ACC112 (cell line): ENCODE measurements at regions not wholly inside any gene's neighbourhood (a gene's known extent, or its start where the extent isn't known, plus 50 kb on each side); places are given as distances from the start of the nearest gene placed in this dataset.

ENCODE experiments used
- H2AFZ ChIP-seq: fragments of 200-600 bp; sonication (generic); one replicate; pipeline ENCODE4 v1.6.0; 2017; ENCODE audit warnings: antibody characterized with exemption, low read length; ENCODE audit not compliant: unreplicated experiment
- H3K27ac ChIP-seq: fragments of 200-600 bp; sonication (generic); 2 replicates; pipeline ENCODE4 v1.5.1; 2014; ENCODE audit warnings: low read depth, mild to moderate bottlenecking, antibody characterized with exemption, low read length, moderate library complexity
- H3K27me3 ChIP-seq: fragments of 200-600 bp; sonication (generic); 2 replicates; pipeline ENCODE4 v1.6.1; 2014; ENCODE audit warnings: mild to moderate bottlenecking, antibody characterized with exemption, low read length, moderate library complexity, mixed read lengths; ENCODE audit not compliant: insufficient read depth
- H3K36me3 ChIP-seq: fragments of 200-600 bp; sonication (generic); 2 replicates; pipeline ENCODE4 v1.6.1; 2016; ENCODE audit warnings: mild to moderate bottlenecking, antibody characterized with exemption, low read length, moderate library complexity, mixed read lengths; ENCODE audit not compliant: insufficient read depth
- H3K4me1 ChIP-seq: fragments of 200-600 bp; sonication (generic); one replicate; pipeline ENCODE4 v1.6.1; 2016; ENCODE audit warnings: low read length, mixed read lengths; ENCODE audit not compliant: insufficient read depth, unreplicated experiment, control insufficient read depth
- H3K4me3 ChIP-seq: fragments of 200-600 bp; sonication (generic); 2 replicates; pipeline ENCODE4 v1.5.1; 2014; ENCODE audit warnings: mild to moderate bottlenecking, low read depth, low read length
- H3K79me2 ChIP-seq: fragments of 200-600 bp; sonication (generic); one replicate; pipeline ENCODE4 v1.6.0; 2016; ENCODE audit warnings: low read length; ENCODE audit not compliant: control insufficient read depth, unreplicated experiment, insufficient read depth

DNA sequence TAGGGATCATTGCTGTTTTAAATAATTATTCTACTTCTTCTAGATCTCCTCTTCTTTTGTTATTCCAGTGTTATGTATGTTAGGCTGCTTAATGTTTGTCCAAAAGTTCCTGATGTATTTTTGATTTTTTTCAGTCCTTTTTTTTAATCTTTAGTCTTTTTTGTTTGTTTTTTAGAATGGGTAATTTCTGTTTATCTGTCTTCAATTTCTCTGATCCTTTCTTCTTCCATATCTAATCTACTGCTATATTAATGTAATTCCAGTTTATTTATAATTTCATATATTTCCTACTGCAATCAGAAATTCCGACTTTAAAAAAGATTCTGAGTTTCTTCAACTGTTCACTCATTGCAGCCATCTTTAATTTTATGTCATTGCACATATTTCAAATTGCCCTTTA is 452.8 kb upstream of the POT1 start:
- H2AFZ ChIP-seq: no peak overlapping the region
- no peak overlapping the region for H3K4me3 ChIP-seq
- H3K27ac ChIP-seq: no peak overlapping the region
- no peaks in the 10 kb centered on the region for H3K27me3 ChIP-seq
- H3K79me2 ChIP-seq: no peaks in the 10 kb centered on the region
- no peaks in the 10 kb centered on the region for H3K36me3 ChIP-seq
- no peaks in the 10 kb centered on the region for H3K4me1 ChIP-seq

DNA sequence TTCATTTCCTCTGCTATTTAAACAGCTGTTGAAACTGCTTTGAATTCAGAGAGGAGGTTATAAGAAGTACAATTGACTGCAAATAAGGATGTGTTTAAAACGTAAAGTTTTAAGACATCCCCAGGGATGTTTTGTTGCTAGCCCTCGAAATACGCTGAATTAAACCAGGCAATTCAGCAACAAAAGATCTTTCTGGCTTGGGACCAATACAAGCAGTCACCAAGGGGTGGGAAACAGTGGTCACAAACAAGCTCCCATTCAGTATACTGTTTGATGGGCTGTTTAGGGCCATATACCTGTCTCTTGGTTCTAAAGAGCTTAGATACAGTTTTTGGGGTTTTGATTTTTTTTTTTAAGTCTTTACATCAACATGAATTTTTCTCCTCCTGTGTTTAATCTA is 446.3 kb upstream of the POT1 start:
- no peaks in the 10 kb centered on the region for H3K27me3 ChIP-seq
- no peak overlapping the region for H3K27ac ChIP-seq
- no peak overlapping the region for H2AFZ ChIP-seq
- H3K4me1 ChIP-seq: no peaks in the 10 kb centered on the region
- H3K4me3 ChIP-seq: no peak overlapping the region
- no peaks in the 10 kb centered on the region for H3K36me3 ChIP-seq
- no peaks in the 10 kb centered on the region for H3K79me2 ChIP-seq

DNA sequence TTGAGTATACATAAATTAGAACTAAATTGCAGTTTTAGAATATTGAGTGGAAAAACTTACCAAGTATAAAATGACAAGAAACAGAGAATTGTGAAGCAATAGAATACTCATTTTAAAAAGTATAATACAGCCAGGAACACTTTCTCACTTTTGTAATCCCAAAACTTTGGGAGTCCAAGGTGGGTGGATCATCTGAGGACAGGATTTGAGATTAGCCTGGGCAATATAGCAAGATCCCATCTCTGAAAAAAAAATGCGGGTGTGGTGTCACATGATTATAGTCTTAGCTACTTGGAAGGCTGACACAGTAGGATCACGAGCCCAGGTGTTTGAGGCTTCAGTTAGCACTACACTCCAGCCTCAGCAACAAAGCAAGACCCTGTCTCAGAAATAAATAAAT is 440.9 kb upstream of the POT1 start:
- Histone ChIP-seq H3K27me3 (no peaks in the 10 kb centered on the region), H3K79me2 (no peaks in the 10 kb centered on the region), H3K4me1 (no peaks in the 10 kb centered on the region), H3K27ac (no peak overlapping the region), H3K4me3 (no peak overlapping the region), H2AFZ (no peak overlapping the region), H3K36me3 (no peaks in the 10 kb centered on the region)

DNA sequence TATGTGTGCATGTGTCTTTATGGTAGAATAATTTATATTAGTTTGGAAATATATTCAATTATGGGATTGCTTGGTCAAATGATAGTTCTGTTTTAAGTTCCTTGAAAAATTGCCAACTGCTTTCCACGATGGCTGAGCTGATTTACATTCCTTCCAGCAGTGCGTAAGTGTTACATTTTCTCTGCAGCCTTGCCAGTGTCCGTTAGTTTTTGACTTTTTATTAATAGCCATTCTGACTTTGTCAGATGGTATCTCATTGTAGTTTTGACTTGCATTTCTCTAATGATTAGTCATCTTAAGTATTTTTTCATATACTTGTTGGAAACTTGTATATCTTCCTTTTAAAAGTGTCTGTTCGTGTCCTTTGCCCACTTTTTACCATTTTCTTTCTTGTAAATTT is 434.2 kb upstream of the POT1 start:
- no peaks in the 10 kb centered on the region for H3K79me2 ChIP-seq

DNA sequence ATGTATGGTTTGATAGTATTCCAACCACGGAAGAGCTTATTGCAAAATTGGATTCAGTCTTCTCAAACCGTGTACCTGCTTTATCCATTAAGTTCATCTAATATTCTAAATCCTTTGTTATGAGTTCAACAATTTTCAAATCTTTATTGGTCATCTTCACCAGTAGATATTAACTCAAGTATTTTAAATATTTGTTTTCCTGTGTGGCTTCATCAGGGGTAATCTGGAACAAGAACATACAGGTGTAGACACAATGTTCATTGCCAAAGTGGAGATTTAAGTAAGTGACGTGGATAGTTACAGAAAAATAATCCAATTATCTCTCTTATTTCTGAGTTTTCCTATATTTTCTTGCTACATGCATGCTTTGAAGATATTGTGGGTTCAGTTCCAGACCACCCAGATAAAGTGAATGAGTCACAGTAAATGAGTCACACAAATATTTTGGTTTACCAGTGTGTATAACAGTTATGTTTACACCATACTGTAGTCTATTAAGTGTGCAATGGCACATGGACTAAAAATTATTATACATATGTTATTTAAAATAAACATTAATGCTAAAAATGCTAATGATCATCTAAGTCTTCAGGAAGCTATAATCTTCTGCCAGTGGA is 429.0 kb upstream of the POT1 start:
- no peak overlapping the region for H3K4me3 ChIP-seq
- H3K27me3 ChIP-seq: no peaks in the 10 kb centered on the region
- H2AFZ ChIP-seq: no peak overlapping the region
- no peaks in the 10 kb centered on the region for H3K79me2 ChIP-seq
- no peaks in the 10 kb centered on the region for H3K4me1 ChIP-seq
- H3K27ac ChIP-seq: no peak overlapping the region
- no peaks in the 10 kb centered on the region for H3K36me3 ChIP-seq

More for the DNA sequence above, 434.2 kb upstream of the POT1 start:
- no peaks in the 10 kb centered on the region for H3K36me3 ChIP-seq
- no peaks in the 10 kb centered on the region for H3K4me1 ChIP-seq
- H3K4me3 ChIP-seq: no peak overlapping the region
- no peak overlapping the region for H2AFZ ChIP-seq
- H3K27ac ChIP-seq: no peak overlapping the region
- no peaks in the 10 kb centered on the region for H3K27me3 ChIP-seq

DNA sequence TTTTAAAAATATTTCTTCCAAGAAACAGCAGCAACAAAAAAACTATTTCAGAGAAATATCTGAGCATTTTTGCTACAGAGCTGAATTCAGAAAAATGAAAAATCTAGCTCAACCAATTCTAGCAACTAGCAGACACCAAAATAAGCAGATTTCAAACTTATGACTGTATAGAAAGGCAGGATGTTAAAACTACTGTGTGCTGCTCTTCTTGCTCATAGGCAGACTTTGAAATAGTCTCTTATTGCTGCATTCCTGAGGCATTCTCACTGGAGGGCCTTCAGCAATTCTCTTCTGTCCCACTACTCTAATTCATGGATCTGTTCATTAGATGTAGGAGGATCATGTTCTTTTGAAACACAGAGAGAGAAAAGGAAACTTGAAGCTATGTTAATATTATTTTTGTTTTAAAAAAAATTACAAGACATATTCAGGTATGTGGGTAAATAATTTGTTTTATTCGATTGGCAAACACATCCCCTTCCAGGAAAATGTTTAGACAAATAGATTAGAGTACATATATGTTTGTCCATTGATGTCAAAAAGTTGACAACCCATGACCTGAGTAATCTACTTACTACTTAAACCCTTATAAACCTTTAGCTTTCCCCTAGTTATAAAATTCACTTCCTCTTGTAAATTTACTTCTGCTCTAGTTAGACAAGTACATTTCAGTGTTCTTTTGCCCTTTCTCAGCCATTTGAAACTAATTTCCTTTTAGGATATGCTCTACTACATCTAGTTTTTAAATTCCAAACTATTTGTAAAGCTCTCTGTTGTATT is 428.2 kb upstream of the POT1 start:
- H3K27ac ChIP-seq: no peak overlapping the region

DNA sequence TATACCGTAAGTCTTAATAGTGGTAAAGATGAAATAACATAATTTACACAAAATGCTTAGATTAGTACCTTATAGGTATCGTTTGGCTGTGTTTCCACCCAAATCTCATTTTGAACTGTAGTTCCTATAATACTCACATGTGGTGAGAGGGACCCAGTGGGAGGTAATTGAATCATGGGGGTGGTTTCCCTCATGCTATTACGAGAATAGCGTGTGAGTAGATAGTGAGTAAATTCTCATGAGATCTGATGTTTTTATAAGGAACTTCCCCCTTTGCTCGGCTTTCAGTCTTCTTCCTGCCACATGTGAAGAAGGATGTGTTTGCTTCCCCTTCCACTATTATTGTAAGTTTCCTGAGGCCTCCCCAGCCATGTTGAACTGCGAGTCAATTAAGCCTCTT is 426.3 kb upstream of the POT1 start:
- Histone ChIP-seq H3K36me3 (no peaks in the 10 kb centered on the region), H2AFZ (no peak overlapping the region), H3K4me1 (no peaks in the 10 kb centered on the region), H3K4me3 (no peak overlapping the region), H3K27ac (peak overlapping the region; percentile 15; the same call in 1 of the 2 replicates), H3K79me2 (no peaks in the 10 kb centered on the region), H3K27me3 (no peaks in the 10 kb centered on the region)

More for the DNA sequence above, 428.2 kb upstream of the POT1 start:
- H3K36me3 ChIP-seq: no peaks in the 10 kb centered on the region
- no peaks in the 10 kb centered on the region for H3K79me2 ChIP-seq
- H3K27me3 ChIP-seq: no peaks in the 10 kb centered on the region
- no peaks in the 10 kb centered on the region for H3K4me1 ChIP-seq
- H3K4me3 ChIP-seq: no peak overlapping the region
- H2AFZ ChIP-seq: no peak overlapping the region

DNA sequence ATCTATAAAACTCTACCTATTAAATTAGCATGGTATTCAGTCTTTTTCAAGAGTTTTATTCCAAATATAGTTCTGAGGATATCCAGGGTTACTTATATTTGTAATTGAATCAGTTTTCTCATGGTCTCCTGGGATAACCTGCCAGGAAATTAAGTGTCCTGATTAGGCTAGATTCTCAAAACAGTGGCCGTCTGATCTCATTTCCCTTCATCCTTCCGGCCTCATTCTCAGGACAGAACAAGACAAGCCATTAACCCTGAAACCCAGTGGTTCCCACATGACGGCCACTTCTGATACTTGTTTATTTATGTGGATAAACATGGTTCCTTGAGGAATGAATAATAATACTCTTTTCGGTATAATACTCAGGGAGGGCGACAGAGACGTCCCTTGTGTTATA is 417.6 kb upstream of the POT1 start:
- H3K4me1 ChIP-seq: no peaks in the 10 kb centered on the region
- H3K36me3 ChIP-seq: no peaks in the 10 kb centered on the region
- H2AFZ ChIP-seq: no peak overlapping the region
- no peak overlapping the region for H3K27ac ChIP-seq
- no peak overlapping the region for H3K4me3 ChIP-seq
- H3K27me3 ChIP-seq: no peaks in the 10 kb centered on the region
- no peaks in the 10 kb centered on the region for H3K79me2 ChIP-seq

DNA sequence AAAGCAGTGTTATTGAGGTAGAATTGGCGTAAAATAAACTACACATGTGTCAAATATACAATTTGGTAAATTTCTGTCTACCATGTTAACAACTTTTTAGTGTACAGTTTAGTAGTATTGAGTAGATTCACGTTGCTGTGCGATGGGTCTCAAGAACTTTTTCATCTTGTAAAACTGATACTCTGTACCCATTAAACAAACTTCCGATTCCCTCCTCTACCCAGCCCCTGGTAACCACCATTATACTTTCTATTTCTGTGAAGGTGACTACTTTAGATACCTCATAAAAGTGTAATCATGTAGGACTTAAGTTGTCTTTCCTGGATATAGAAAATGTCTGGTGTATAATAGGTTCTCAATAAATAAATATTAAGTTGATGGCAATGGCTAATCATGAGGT is 408.5 kb upstream of the POT1 start:
- Histone ChIP-seq H3K4me1 (no peaks in the 10 kb centered on the region), H3K79me2 (no peaks in the 10 kb centered on the region), H3K27ac (no peak overlapping the region), H3K27me3 (no peaks in the 10 kb centered on the region), H2AFZ (no peak overlapping the region), H3K4me3 (no peak overlapping the region), H3K36me3 (no peaks in the 10 kb centered on the region)

DNA sequence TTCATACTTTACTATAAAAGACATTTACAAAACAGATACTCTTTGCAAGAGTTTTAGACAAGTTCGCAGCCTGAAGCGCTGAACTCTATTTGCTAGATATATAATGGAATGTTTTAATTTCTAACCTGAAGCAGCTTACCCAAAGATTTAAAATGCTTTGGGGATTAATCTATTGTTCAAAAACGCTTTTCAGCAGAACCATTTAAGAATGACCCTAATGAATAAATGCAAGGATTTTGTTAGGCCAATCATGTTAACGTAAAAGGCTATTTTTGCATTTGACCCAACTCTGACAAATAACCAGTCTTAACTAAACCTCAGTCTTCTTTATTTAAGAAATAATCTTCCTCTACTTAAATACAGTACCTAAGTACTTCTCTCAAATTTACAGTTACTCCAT is 406.7 kb upstream of the POT1 start:
- Histone ChIP-seq H3K4me3 (no peak overlapping the region), H3K27me3 (no peaks in the 10 kb centered on the region), H3K79me2 (no peaks in the 10 kb centered on the region), H3K36me3 (no peaks in the 10 kb centered on the region), H3K27ac (no peak overlapping the region), H3K4me1 (no peaks in the 10 kb centered on the region), H2AFZ (no peak overlapping the region)

DNA sequence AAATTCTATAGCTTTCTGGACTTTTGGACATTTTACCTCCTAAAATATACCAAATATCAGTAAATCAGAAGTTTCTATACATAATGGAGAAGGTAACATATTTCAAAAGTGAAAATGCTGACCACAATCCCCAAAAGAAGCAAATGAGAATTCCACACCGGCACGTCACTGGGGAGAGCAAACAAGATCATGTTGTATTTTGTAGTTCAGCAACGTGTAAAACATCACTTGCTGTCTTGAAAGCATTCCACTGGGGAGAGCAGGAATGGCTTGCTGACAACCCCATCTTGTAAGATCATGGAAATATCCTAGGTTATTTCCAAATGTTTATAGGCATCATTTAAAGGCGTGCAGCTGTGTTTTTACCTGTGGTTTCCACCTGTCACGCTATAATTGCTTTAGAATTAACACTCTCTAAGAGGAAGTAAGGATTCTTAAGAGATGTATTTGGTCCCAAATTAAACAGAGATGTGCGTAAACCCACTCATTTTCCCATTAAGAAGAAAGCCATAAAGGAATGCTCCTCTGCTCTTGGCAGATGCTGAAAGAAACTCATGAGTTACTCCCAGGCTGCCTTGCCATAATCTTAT is 397.1 kb upstream of the POT1 start:
- Histone ChIP-seq H3K36me3 (no peaks in the 10 kb centered on the region), H3K4me3 (no peak overlapping the region)

More for the DNA sequence above, 397.1 kb upstream of the POT1 start:
- Histone ChIP-seq H3K27me3 (no peaks in the 10 kb centered on the region), H2AFZ (no peak overlapping the region), H3K4me1 (no peaks in the 10 kb centered on the region), H3K79me2 (no peaks in the 10 kb centered on the region), H3K27ac (no peak overlapping the region)
